Fibroblast of lung (primary cell): ENCODE measurements at regions not wholly inside any gene's neighbourhood (a gene's known extent, or its start where the extent isn't known, plus 50 kb on each side); places are given as distances from the start of the nearest gene placed in this dataset.

ENCODE experiments used
- EZH2 ChIP-seq: IDR thresholded peaks from 2 replicates; pipeline ENCODE4 v1.5.1; 2012; ENCODE audit warnings: low read length, control low read depth, mild to moderate bottlenecking; ENCODE audit errors: missing control alignments
- TF ChIP-seq, protein P1 (sequence below), 2 donors: IDR thresholded peaks in 1 of 2; conservative IDR thresholded peaks in 1 of 2; 1 replicate in 1 of 2; 2 replicates in 1 of 2; pipeline ENCODE4 v1.5.1; 2011 to 2012; ENCODE audit warnings: low read length in 2 of 2, control low read depth in 1 of 2, inconsistent platforms in 1 of 2, low read depth in 1 of 2, mild to moderate bottlenecking in 1 of 2

- TF ChIP-seq, protein P1, sequence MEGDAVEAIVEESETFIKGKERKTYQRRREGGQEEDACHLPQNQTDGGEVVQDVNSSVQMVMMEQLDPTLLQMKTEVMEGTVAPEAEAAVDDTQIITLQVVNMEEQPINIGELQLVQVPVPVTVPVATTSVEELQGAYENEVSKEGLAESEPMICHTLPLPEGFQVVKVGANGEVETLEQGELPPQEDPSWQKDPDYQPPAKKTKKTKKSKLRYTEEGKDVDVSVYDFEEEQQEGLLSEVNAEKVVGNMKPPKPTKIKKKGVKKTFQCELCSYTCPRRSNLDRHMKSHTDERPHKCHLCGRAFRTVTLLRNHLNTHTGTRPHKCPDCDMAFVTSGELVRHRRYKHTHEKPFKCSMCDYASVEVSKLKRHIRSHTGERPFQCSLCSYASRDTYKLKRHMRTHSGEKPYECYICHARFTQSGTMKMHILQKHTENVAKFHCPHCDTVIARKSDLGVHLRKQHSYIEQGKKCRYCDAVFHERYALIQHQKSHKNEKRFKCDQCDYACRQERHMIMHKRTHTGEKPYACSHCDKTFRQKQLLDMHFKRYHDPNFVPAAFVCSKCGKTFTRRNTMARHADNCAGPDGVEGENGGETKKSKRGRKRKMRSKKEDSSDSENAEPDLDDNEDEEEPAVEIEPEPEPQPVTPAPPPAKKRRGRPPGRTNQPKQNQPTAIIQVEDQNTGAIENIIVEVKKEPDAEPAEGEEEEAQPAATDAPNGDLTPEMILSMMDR (conservative IDR thresholded peaks at IDR 0.05 in 1 of 2, IDR thresholded peaks at IDR 0.05 in 1 of 2; ENCODE audit: low read depth in 1 of 2, low read length in 2 of 2): no peak
- TF ChIP-seq EZH2: no peak
Observed at GRCh38 chr5:68099327-68099726, 116.2 kb upstream of the PIK3R1 start.
